ENCODE measurements at regions not wholly inside any gene's neighbourhood (a gene's known extent, or its start where the extent isn't known, plus 50 kb on each side); places are given as distances from the start of the nearest gene placed in this dataset.

- no peak for DNase-seq
- Mint-ChIP-seq H3K4me3 (no peak overlapping the region), H3K27me3 (no peaks in the 10 kb centered on the region), H3K4me1 (ENCODE audit: low read depth) (no peaks in the 10 kb centered on the region), H3K27ac (no peak overlapping the region), H3K9me3 (no peaks in the 10 kb centered on the region), H3K36me3 (ENCODE audit: low read depth) (no peaks in the 10 kb centered on the region)
- POLR2A ChIA-PET = no interaction called here
- ATAC-seq = no peak
- intact Hi-C loops (cut with micrococcal nuclease) = no loop called here
- TF ChIP-seq, protein P1, sequence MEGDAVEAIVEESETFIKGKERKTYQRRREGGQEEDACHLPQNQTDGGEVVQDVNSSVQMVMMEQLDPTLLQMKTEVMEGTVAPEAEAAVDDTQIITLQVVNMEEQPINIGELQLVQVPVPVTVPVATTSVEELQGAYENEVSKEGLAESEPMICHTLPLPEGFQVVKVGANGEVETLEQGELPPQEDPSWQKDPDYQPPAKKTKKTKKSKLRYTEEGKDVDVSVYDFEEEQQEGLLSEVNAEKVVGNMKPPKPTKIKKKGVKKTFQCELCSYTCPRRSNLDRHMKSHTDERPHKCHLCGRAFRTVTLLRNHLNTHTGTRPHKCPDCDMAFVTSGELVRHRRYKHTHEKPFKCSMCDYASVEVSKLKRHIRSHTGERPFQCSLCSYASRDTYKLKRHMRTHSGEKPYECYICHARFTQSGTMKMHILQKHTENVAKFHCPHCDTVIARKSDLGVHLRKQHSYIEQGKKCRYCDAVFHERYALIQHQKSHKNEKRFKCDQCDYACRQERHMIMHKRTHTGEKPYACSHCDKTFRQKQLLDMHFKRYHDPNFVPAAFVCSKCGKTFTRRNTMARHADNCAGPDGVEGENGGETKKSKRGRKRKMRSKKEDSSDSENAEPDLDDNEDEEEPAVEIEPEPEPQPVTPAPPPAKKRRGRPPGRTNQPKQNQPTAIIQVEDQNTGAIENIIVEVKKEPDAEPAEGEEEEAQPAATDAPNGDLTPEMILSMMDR (IDR thresholded peaks at IDR 0.05) = no peak
- CTCF ChIA-PET = no interaction called here
Observed at GRCh38 chr10:130781623-130782022, 529.9 kb downstream of the TCERG1L start.

GRCh38 chr10:130782467-130782866 lies 529.1 kb downstream of the TCERG1L start:
- Mint-ChIP-seq H3K4me1 (ENCODE audit: low read depth) (no peaks in the 10 kb centered on the region), H3K9me3 (no peaks in the 10 kb centered on the region), H3K4me3 (no peak overlapping the region), H3K36me3 (ENCODE audit: low read depth) (no peaks in the 10 kb centered on the region), H3K27ac (no peak overlapping the region), H3K27me3 (no peaks in the 10 kb centered on the region)
- intact Hi-C loops (cut with micrococcal nuclease) = no loop called here
- DNase-seq (no peak), ATAC-seq (no peak)
- TF ChIP-seq, protein P1 (IDR thresholded peaks at IDR 0.05) = no peak
- CTCF ChIA-PET = no interaction called here
- POLR2A ChIA-PET = no interaction called here

- ChIA-PET CTCF (no interaction called here), POLR2A (no interaction called here)
- Mint-ChIP-seq H3K36me3 (ENCODE audit: low read depth) (no peaks in the 10 kb centered on the region), H3K4me1 (ENCODE audit: low read depth) (no peaks in the 10 kb centered on the region), H3K27ac (no peak overlapping the region), H3K9me3 (no peaks in the 10 kb centered on the region), H3K4me3 (no peak overlapping the region), H3K27me3 (no peaks in the 10 kb centered on the region)
- no peak for DNase-seq
- ATAC-seq = no peak
- TF ChIP-seq, protein P1 (IDR thresholded peaks at IDR 0.05) = no peak
- intact Hi-C loops (cut with micrococcal nuclease) = no loop called here
Observed at GRCh38 chr10:130784326-130784725, 527.2 kb downstream of the TCERG1L start.

DNA sequence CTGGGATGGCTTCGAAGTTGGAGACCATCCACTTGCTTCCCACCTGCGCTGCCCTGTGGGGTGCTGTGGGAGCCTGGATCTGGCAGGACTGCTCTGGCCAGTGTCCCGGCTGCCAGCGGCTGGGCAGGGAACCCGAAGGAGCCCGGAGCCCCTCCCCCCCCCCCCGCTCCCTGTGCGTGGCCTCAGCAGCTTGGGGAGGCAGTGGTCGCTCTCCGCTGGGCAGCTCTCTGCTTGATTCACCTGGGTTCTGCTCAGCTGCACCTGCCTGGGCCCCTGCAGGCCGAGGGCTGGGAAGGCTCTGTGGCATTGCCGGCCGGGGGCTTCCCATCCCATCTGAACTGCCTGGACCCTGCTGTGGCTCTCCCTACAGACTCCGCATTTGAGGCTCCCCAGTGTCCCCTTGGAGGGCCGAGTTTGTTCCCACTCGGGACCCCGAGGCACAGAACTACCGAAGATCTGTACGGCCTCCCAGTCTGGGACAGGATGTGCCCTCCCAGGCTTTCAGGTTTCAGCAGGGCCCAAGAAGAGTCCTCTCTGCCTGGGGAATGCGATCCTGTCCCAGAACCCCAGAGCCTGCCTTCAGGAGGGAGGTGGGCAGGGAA lies 525.1 kb downstream of the TCERG1L start:
- Mint-ChIP-seq H3K36me3 (ENCODE audit: low read depth) (no peaks in the 10 kb centered on the region), H3K27ac (no peak overlapping the region), H3K4me1 (ENCODE audit: low read depth) (no peaks in the 10 kb centered on the region), H3K4me3 (no peak overlapping the region), H3K9me3 (no peaks in the 10 kb centered on the region), H3K27me3 (no peaks in the 10 kb centered on the region)
- POLR2A ChIA-PET = no interaction called here
- TF ChIP-seq, protein P1 (IDR thresholded peaks at IDR 0.05) = no peak
- CTCF ChIA-PET = no interaction called here
- DNase-seq = no peak
- intact Hi-C loops (cut with micrococcal nuclease) = no loop called here
- no peak for ATAC-seq

DNA sequence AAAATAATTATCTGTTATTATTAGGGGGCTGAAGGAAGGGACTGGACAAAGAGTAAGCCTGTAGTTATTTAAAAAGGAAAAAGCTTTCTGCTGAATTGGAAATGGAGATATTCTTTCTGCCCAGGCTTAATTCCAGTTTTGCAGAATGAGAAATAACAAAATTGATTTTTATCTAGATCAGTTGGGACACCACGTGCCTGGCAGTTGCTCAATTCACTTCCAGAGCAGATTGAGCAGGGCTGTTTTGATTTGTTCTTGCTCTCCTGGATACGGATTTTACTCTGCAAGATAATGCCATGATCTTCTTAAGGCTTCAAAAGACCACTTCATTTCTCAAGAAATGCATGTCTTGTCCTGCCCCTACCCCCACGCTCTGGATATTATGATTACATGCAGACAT lies 524.3 kb downstream of the TCERG1L start:
- H3K4me1 Mint-ChIP-seq (ENCODE audit: low read depth) = no peaks in the 10 kb centered on the region
- TF ChIP-seq, protein P1 (IDR thresholded peaks at IDR 0.05) = no peak
- ChIA-PET CTCF (no interaction called here), POLR2A (no interaction called here)
- no peak overlapping the region for H3K4me3 Mint-ChIP-seq
- H3K36me3 Mint-ChIP-seq (ENCODE audit: low read depth) = no peaks in the 10 kb centered on the region
- intact Hi-C loops (cut with micrococcal nuclease) = no loop called here
- no peaks in the 10 kb centered on the region for H3K27me3 Mint-ChIP-seq
- no peaks in the 10 kb centered on the region for H3K9me3 Mint-ChIP-seq
- no peak for DNase-seq
- ATAC-seq = no peak
- no peak overlapping the region for H3K27ac Mint-ChIP-seq

All from activated CD8-positive, alpha-beta T cell treated with anti-CD3 and anti-CD28 coated beads for 36 hours (primary cell).